GM21786 (cell line): ENCODE measurements at regions not wholly inside any gene's neighbourhood (a gene's known extent, or its start where the extent isn't known, plus 50 kb on each side); places are given as distances from the start of the nearest gene placed in this dataset.
"Not testable (repeated sequence)": the region's sequence is repeated elsewhere in the genome, so short reads cannot be mapped to it uniquely, and the experiment has no call there.

Experiments used
- ATAC-seq: cut with Tn5 transposase; IDR thresholded peaks from one replicate; pipeline ENCODE4 v1.9.1; 2021; ENCODE audit not compliant: unreplicated experiment

DNA sequence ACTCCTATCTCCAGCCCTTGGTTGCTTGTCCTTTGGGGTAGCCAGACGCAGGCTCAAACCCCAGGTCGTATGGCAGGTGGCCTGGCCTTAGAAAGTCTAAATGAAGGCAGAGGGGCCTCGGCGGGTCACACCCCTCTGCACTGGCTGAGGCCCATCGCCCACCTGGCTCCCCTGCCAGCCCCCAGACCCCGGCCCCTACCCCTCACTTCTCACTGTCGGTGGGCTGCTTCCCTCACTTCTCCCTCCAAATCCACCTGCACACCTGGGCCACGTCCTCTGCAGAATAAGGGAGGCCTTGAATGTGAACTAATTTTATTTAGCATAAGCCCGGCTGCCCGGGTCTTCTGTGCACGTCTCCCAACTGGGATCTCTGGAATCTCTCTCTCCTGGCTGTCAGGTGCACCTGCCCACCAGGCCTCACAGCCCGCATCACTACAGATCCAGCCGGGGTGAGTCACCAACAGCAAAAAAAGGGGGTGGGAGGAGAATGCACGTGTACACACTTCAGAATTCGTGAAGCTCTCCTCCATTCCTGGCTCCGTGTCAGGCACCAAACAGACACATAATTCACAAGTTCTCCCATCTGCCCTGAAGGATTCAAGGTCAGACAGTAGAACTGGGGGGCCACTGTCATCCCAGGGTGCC, 107.5 kb upstream of the SIM2 start:
- no peak for ATAC-seq

- no peak for ATAC-seq
Measured at GRCh38 chr21:36596174-36596573, 102.7 kb upstream of the SIM2 start.

- ATAC-seq = no peak
Measured at GRCh38 chr21:36601362-36601761, 97.6 kb upstream of the SIM2 start.

- ATAC-seq = no peak
Measured at GRCh38 chr21:36602735-36603134, 96.2 kb upstream of the SIM2 start.

DNA sequence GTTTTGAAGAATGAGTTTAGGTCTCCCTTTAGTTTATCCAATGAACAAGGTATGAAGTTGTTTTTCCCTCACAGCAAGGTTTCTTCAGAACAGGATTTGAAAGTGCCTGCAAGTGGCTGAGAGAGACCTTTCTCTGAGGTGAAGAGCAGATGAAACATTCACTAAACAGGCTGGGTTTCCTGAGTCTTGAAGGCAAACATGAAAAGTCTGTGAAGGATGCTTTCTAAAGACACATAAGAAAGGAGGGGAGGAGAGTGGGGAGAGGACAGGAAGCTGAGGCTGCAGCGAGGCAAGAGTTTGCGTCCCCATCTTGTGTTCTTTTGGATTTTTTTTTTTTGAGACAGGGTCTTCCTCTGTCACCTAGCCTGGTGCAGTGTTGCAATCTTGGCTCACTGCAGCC, 95.7 kb upstream of the SIM2 start:
- no peak for ATAC-seq

DNA sequence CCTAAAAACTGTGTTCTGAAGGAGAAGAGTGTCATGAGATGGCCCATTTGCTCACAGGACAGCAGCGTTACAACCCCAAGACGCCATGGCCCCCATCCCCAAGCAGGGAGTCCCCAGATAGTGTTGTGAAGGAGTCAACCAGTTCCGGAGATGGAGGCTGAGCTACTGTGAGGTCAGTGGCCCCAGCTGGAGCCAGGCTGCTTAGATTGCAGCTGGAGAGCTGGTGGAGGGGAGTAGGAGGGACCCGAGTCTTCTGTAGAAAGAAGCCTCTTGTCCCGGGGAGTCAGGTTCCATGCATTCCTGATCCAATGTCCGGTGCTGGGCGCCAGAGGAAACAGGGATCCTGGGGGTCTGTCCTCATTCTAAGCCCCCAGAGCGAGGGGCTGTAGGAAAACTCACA, 93.5 kb upstream of the SIM2 start:
- ATAC-seq = no peak

GRCh38 chr21:36606287-36606982, 92.5 kb upstream of the SIM2 start:
- ATAC-seq = no peak

GRCh38 chr21:36606983-36607325, 92.0 kb upstream of the SIM2 start:
- ATAC-seq = no peak

GRCh38 chr21:36608041-36608896, 90.6 kb upstream of the SIM2 start:
- ATAC-seq = no peak

GRCh38 chr21:36608897-36609225, 90.1 kb upstream of the SIM2 start:
- no peak for ATAC-seq

DNA sequence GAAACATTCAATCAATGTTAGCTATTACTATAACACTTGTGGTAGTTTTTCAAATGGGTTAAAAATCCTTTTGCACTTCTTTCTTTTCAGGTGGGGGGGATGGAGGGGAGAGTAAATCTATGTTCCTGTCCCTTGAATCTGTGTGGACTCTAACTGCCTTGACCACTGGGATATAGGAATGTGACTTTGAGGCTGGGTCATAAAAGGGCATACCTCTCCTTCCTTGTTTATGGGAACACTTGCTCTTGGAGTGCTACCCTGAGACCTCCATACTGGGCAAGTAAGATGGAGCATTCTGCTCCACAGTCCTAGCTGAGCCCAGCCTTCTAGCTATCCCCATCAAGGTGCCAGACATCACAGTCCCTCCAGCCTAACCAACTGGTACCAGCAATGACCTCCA, 89.3 kb upstream of the SIM2 start:
- ATAC-seq = no peak

- ATAC-seq = no peak
Measured at GRCh38 chr21:36610201-36610600, 88.7 kb upstream of the SIM2 start.

DNA sequence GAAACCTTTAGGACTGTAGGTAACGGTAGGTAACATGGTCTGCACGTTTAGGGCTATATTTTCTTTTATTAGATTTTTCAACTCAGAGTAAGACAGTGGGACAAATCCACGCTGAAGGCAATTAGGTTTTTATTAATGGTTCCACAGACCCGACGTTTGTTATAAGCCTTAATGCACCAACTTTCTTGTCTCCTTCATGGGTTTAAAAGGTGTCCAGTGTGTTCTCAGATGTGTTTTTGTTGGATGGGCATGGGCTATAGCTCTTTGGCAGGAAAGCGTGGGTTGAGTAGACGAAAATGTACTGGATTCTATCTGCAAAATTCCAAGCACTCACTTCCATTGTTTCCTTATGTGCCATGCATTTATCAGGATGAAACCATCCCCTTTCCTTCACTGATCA, 88.0 kb upstream of the SIM2 start:
- ATAC-seq = no peak

DNA sequence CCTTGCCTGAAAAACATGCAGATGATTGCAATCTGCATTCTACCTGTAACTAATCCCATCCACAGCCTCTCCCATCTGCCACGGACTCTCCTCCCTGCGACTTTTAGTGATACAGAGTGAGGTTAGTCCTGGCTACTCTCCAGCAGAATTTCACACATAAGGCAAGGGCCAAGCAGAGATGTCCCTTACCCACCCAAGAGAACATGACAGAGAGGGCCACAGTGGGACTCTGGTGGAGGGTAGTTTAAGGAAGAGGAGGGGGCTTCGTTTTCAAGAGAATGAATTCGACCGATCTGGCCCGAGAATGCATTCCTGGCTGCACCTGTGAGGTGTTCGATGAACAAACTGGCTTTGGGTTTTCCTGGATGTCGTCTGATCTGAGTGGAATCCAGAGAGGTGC, 87.5 kb upstream of the SIM2 start:
- ATAC-seq = no peak

GRCh38 chr21:36613059-36613458, 85.9 kb upstream of the SIM2 start:
- no peak for ATAC-seq

GRCh38 chr21:36613554-36613953, 85.4 kb upstream of the SIM2 start:
- ATAC-seq = no peak

DNA sequence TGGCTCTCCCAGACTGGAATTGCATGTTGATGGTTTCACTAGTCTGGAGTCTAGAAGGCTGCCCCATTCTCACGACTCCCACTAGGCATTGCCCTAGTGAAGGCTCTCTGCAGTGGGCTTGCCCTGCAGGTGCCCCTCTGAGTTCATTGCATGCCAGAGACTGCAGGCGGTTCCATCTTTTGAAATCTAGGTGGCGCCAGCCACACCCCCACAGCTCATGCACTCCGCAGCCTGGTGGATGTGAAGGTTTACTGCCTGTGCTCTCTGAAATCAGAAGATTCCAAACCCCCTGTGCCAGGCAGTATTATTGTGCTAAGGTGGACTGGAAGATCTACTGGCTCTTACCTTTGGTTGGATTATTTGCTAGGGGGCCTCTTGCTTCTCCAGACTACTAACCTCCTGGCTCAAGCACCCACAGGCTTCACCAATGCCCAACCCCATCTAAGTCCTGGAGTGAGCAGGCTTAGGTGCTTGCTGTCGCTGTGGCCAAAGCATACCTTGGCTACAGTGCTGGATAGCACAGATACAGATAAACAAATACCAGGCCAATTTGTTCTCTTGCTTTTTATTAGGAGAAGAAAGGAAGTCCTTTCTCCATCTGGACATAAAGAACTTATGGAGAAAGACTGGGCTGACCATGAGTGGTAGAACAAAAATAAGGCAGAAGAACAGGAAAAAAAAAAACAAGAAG, 83.5 kb upstream of the SIM2 start:
- ATAC-seq = no peak

- not testable (repeated sequence) for ATAC-seq
Measured at GRCh38 chr21:36616773-36617172, 82.1 kb upstream of the SIM2 start.

- ATAC-seq = not testable (repeated sequence)
Measured at GRCh38 chr21:36621794-36622193, 77.1 kb upstream of the SIM2 start.

DNA sequence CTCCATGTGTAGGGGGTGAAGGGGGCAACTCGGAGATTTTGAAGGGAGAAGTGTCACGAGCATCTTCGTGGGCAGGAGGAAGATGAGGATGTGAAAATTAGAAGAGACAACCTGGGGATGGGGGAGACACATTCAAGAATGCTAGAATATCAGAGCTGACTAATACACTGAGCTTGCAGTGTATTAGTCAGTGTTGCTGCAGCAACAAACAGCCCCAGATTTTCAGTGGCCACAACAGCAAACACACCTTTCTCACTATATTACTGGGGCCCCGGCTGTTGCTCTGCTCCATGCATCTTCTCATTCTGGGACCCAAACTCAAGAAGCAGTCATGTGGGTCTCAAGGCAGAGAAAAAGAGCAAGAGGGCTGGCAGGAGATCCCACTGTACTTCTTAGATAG, 74.8 kb upstream of the SIM2 start:
- no peak for ATAC-seq

GRCh38 chr21:36626791-36627190, 72.1 kb upstream of the SIM2 start:
- ATAC-seq = no peak

GRCh38 chr21:36627242-36627641, 71.7 kb upstream of the SIM2 start:
- ATAC-seq = no peak
